Osteoblast (primary cell): ENCODE measurements at regions not wholly inside any gene's neighbourhood (a gene's known extent, or its start where the extent isn't known, plus 50 kb on each side); places are given as distances from the start of the nearest gene placed in this dataset.

Experiments
- DNase-seq: peaks from one replicate; pipeline ENCODE4 v3.0.0; 2011; ENCODE audit warnings: low spot score, mixed read lengths; ENCODE audit not compliant: insufficient read length; ENCODE audit errors: missing footprints
- H2AFZ ChIP-seq: 2 replicates; pipeline ENCODE4 v1.6.0; 2011; ENCODE audit warnings: mild to moderate bottlenecking, low read length
- H3K27ac ChIP-seq: 2 replicates; pipeline ENCODE4 v1.5.1; 2011; ENCODE audit warnings: mild to moderate bottlenecking, low read depth, low read length, moderate library complexity
- H3K27me3 ChIP-seq: 2 replicates; pipeline ENCODE4 v1.6.0; 2012; ENCODE audit warnings: mild to moderate bottlenecking, control low read depth, inconsistent platforms, low read length, moderate library complexity; ENCODE audit not compliant: insufficient read depth
- H3K36me3 ChIP-seq: 2 replicates; pipeline ENCODE4 v1.5.1; 2011; ENCODE audit warnings: mild to moderate bottlenecking, low read length, control low read depth, moderate library complexity; ENCODE audit not compliant: insufficient read depth
- H3K4me1 ChIP-seq: 2 replicates; pipeline ENCODE4 v1.5.1; 2011; ENCODE audit warnings: mild to moderate bottlenecking, low read length, control low read depth, moderate library complexity; ENCODE audit not compliant: insufficient read depth
- H3K4me2 ChIP-seq: 2 replicates; pipeline ENCODE4 v1.6.0; 2011; ENCODE audit warnings: mild to moderate bottlenecking, low read length; ENCODE audit not compliant: insufficient read depth
- H3K4me3 ChIP-seq: fragments of 200-600 bp; sonication (generic); 3 replicates; pipeline ENCODE4 v1.5.1; 2012; ENCODE audit warnings: mild to moderate bottlenecking, low read length, inconsistent platforms; ENCODE audit not compliant: insufficient read depth
- H3K79me2 ChIP-seq: 2 replicates; pipeline ENCODE4 v1.6.0; 2012; ENCODE audit warnings: mild to moderate bottlenecking, low read length, control low read depth, inconsistent platforms; ENCODE audit not compliant: insufficient read depth
- H3K9me3 ChIP-seq: 2 replicates; pipeline ENCODE4 v1.5.1; 2011; ENCODE audit warnings: low read depth, low read length, control low read depth
- H4K20me1 ChIP-seq: 2 replicates; pipeline ENCODE4 v1.6.0; 2012; ENCODE audit warnings: mild to moderate bottlenecking, low read length, control low read depth; ENCODE audit not compliant: insufficient read depth
- CTCF ChIP-seq: IDR thresholded peaks from 2 replicates; pipeline ENCODE4 v1.5.1; 2011; ENCODE audit warnings: mild to moderate bottlenecking, low read depth, low read length, moderate library complexity; ENCODE audit errors: extremely low read depth

- no peaks in the 10 kb centered on the region for H3K79me2 ChIP-seq
- H3K4me3 ChIP-seq, result no peak overlapping the region
- H3K27ac ChIP-seq, result no peak overlapping the region
- H4K20me1 ChIP-seq, result no peaks in the 10 kb centered on the region
- H3K4me2 ChIP-seq, result no peak overlapping the region
- H3K9me3 ChIP-seq, result no peaks in the 10 kb centered on the region
- peak overlapping the region; percentile 80 for H2AFZ ChIP-seq
- no peaks in the 10 kb centered on the region for H3K36me3 ChIP-seq
- no peak for DNase-seq
- peaks cover 7% of the 10 kb centered on the region for H3K4me1 ChIP-seq
- H3K27me3 ChIP-seq, result no peaks in the 10 kb centered on the region
- TF ChIP-seq CTCF, result no peak
These were observed 156.7 kb upstream of the BET1 start for GRCh38 chr7:94160719-94161435.

- H3K79me2 ChIP-seq, result no peaks in the 10 kb centered on the region
- H3K4me1 ChIP-seq, result peaks cover 7% of the 10 kb centered on the region
- no peak overlapping the region for H3K4me2 ChIP-seq
- no peak overlapping the region for H3K27ac ChIP-seq
- H3K4me3 ChIP-seq, result no peak overlapping the region
- no peak for TF ChIP-seq CTCF
- no peaks in the 10 kb centered on the region for H3K9me3 ChIP-seq
- H4K20me1 ChIP-seq, result no peaks in the 10 kb centered on the region
- no peak overlapping the region for H2AFZ ChIP-seq
- no peaks in the 10 kb centered on the region for H3K27me3 ChIP-seq
- DNase-seq, result no peak
- no peaks in the 10 kb centered on the region for H3K36me3 ChIP-seq
These were observed 157.3 kb upstream of the BET1 start for GRCh38 chr7:94161476-94161875.

- no peak for TF ChIP-seq CTCF
- H3K4me2 ChIP-seq, result no peak overlapping the region
- no peak for DNase-seq
These were observed 165.5 kb upstream of the BET1 start for GRCh38 chr7:94169682-94170081.

GRCh38 chr7:94170836-94171235 is 166.7 kb upstream of the BET1 start:
- Histone ChIP-seq H2AFZ (no peak overlapping the region), H3K4me1 (no peaks in the 10 kb centered on the region), H3K36me3 (no peaks in the 10 kb centered on the region), H3K4me3 (no peak overlapping the region), H3K27me3 (no peaks in the 10 kb centered on the region), H3K4me2 (no peak overlapping the region), H3K79me2 (no peaks in the 10 kb centered on the region), H4K20me1 (no peaks in the 10 kb centered on the region), H3K9me3 (no peaks in the 10 kb centered on the region), H3K27ac (no peak overlapping the region)
- no peak for DNase-seq
- TF ChIP-seq CTCF, result no peak

More at GRCh38 chr7:94169682-94170081, 165.5 kb upstream of the BET1 start:
- no peaks in the 10 kb centered on the region for H3K36me3 ChIP-seq
- no peaks in the 10 kb centered on the region for H3K4me1 ChIP-seq
- no peak overlapping the region for H3K27ac ChIP-seq
- H4K20me1 ChIP-seq, result no peaks in the 10 kb centered on the region
- H3K4me3 ChIP-seq, result no peak overlapping the region
- no peaks in the 10 kb centered on the region for H3K27me3 ChIP-seq
- H3K79me2 ChIP-seq, result no peaks in the 10 kb centered on the region
- no peaks in the 10 kb centered on the region for H3K9me3 ChIP-seq
- no peak overlapping the region for H2AFZ ChIP-seq
